NCI-H524 treated with DMSO at 0.1 percent for 48 hours (cell line): ENCODE measurements at regions not wholly inside any gene's neighbourhood (a gene's known extent, or its start where the extent isn't known, plus 50 kb on each side); places are given as distances from the start of the nearest gene placed in this dataset.

Source experiments
- DNase-seq: peaks from one replicate; lab custom pipeline; 2025; lab: John Stamatoyannopoulos, UW

DNA sequence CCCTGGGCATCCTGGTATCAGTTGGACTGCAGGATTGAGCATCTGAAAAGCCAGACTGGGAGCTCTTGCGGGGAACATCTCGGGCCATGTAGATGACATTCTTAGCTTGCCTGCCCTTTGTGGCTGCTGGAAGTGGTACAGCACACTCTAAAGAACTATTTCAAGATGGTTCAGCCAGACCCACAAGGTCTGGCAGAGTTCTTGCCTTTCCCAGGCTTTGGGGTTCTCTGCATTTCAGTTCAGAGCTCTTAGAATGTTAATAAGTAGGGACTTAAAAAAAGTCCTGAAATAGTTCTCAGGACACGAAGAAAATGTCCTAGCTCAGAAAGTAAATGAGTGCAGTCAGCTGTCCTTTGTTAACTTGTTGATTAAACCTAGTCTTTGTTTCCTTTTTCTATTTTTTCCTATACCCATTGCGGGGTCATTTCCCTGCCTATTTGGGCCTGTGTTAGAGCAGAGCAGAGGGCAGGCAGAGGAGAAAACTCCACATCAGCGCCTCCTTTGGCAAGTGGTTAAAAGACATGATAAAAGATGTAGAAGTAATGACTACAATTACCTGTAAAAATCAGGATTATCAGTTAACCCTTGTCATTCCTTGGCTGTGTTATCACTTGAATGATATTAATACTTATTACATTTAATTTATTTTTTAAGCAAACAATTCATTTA is 291.5 kb downstream of the ZSWIM6 start:
- DNase-seq = no peak

DNA sequence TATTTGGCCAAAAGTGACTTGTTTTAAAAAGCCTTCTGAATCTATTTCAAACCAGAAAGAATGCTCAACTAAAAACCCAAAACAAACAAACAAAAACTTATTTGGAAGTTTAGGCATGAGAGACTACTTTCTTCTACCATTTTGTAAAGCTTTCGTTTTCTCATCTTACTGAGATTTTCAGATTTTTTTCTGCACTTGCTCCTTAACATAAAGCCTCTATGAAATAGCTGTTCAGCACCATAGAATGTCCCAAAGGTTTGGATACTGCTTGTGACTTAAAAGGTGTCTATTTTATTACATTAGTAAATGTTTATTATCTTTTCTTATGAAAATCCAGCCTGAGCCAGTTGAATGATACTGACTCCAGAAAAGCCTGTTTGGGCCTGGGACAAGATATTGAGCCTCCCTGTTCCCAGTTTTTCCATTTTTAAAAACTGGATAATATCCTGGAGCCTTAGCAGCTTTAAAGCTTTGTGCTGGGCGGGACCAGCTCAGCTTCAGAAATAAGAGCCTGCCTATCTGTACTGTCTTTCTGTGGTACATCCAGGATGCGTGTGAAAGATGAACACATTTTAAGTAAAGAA is 292.6 kb downstream of the ZSWIM6 start:
- DNase-seq = no peak

DNA sequence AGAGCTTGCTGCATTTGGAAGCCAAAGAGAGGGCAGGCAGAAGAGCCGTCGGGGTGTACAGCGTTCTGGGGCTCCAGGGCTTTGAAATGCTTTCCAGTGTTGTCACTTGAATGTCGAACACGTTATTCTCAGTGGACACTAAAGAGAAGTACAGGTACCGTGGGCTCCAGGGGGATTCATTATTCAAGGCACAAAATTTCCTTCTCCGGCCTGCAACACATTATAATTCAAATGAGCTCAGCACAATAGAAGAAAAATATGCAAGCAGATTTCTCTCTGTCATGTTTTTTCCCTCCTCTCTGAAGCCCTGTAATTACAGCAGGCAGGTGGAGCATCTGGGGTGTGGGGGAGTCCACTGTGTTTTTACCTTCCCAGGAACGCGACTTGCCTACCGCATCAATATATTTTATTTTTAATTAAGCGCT is 293.1 kb downstream of the ZSWIM6 start:
- no peak for DNase-seq

DNA sequence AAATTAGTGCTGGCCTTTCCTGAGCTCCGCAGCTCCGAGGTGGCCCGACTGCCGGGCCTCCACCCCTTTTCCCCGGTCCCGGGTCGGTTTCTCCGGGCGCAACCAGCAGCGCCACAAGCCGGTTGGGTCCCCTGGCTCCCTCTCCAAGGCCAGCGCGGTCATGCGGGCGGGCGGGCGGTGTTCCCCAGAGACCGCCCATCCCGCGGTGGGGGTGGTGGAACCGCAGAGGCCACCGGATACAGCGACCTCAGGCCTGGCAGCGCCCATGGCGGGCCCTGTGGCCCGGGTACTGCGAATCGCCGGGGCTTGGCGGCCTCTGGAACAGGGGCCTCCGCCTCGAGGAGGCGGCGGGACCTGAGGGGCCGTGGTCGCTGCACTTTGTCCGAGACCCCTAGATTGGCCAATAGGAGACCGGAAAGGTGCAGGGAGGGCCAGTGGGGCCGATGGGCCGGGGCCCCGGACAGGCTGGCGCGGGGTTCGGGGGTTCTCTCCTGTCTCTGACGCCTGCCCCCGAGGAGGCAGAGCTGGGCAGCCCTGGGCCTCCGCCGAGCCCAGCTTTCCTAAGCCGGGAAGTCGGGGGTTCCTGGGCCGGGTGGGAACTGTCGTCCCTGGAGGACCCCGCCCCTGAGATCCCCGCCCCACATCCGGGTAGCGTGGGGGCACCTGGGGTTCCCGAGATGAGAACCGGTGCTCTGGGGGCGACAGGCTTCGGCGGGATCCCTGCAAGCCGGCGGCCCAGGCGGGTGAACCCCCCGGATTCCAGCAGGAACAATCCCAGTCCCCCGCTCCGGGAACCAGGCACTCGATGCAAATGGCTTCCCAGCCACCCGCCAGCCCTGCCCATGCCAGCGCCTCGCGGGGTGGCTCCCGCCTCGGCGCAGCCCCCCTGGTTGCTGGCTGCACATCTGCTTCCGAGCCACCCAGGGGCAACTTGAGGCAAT is 293.9 kb downstream of the ZSWIM6 start:
- DNase-seq = no peak

DNA sequence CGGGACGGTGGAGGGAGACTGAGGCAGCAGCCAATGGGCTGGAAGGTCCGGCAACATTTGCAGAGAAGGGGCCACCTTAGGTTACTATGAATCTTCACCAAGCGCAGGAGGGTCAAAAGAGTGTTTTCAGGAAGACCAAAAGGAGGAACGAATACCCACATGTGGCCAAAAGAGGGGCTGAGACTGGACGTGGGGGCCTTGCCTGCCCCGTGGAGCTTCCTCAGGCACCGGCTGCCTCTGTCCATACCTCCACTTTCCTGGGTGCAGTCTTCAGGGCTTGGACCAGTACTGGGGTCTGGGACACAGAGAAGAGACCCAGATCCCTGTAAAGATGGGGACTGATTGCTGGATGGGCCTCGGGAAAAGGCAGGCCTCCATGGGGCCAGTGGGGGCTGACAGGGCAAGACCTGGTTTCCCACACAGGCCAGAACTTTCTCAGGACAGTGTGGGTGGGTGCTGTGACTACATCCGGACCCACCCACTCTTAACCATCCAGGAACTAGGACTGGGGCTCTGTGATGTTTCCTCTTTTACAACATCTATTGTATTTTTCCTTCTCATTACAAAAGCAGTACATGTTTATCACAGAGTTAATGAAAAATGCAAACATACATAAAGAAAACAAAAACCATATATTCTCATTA is 294.7 kb downstream of the ZSWIM6 start:
- no peak for DNase-seq

DNA sequence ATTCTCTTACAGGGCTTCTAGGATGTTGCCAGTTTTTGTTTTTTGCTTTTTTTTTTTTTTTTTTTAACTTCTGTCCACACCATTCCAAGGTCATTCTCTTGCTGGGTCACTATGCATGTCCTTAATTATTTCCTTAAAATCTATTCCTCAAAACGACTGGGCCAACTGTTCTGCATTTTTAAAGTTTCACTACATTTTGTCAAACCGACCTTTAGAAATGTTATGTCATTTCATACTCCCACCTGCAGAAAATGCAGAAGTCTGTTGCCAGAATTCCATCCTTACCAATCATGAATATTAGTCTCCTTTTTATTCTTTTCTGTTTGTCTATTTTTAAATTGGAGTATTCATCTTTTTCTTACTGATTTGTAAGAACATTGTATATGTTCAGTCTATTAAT is 295.5 kb downstream of the ZSWIM6 start:
- no peak for DNase-seq

DNA sequence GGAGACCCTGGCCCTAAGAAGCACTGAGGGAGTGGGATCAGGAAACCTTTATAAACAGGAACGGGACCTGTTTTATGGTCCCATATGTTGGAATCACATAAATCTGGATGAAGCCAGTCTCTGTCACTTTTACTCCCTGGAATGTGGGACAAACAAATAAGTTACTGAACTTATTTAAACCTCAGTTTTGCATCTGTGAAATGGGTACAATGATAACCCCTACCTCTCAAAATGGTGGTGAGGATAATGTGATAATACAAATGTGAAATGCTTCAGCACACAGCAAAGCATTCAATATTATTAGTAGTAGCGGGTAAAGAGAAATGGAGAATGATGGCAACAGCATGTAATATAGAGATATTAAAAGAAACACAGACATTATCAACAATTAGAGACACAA is 298.9 kb downstream of the ZSWIM6 start:
- no peak for DNase-seq

DNA sequence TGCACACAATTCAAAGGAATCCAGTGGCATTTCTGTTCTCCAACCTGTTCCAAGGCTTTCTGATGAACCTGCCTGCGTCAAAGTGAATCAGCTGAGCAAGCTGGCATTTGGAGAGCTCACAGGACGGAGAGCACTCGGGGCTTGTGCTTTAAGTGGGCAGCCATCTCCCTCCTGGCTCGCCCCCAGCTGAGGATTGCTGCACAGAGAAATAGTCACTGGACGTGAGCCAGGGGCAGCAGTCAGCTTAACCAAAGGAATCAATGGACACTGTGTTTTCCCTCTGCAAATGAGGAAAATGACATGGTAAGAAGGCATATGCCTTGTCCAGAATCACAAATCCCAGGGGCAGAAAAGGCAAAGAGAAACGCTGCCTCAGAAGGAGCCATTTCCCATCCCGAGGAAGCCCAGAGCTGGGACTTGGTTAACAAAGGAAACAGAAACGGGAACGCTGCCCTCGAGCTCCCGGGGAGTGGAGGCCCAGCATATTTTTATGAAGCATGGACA is 299.4 kb downstream of the ZSWIM6 start:
- DNase-seq = no peak

DNA sequence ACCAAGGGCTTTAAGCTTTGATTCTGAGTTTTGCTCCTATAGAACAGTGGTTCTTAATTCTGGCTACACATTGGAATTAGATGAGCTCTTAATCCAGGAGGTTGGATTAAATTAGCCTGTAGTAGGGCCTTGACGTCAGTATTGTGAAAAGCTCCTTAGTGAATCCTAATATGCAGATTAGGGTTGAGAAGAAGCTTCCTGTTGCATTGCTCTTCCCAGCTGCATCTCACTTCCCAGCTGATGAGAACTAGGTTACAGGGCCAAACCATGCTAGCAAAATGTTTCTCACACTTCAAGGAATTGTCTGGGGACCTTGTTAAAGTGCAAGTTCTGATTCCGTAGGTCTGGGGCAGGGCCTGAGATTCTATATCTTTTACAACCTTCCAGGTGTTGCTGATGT is 300.0 kb downstream of the ZSWIM6 start:
- DNase-seq = no peak

DNA sequence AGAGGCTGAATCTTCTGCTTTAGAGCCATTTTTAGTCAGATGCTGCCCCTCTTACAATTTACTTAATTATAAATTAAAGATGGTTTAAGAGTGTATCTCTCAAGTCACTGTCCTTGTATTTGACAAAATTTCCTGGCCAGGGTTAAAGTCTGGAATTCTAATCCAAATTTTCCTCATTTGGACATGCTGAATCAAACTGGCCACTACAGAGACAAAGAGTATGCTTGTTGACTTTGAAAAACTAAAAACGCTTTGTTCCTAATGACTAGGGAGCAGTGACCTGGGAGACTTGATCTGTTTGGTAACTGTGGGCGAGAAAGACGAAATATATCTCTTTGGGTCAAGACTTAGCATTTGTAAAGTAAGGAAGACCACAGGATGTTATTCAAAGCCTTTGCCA is 303.2 kb downstream of the ZSWIM6 start:
- no peak for DNase-seq

DNA sequence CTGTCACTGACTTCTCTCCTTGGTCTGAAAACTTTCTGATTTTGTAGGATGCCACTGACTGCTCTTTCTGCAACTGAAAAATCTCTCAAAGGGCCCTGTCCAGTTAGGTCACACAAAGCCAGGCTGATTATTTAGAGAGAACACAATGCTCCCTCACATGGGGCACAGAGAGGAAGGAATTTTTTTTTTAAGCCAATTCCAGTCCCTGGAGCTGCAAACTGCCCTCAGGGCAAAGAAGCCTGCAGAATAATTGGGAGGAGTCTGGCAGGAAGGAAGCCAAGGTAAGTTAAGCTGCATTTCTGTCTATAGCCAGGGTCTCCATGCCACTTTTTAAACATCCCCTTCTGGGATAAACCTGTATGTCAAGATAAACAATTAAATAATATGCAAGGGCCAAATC is 305.5 kb downstream of the ZSWIM6 start:
- no peak for DNase-seq

DNA sequence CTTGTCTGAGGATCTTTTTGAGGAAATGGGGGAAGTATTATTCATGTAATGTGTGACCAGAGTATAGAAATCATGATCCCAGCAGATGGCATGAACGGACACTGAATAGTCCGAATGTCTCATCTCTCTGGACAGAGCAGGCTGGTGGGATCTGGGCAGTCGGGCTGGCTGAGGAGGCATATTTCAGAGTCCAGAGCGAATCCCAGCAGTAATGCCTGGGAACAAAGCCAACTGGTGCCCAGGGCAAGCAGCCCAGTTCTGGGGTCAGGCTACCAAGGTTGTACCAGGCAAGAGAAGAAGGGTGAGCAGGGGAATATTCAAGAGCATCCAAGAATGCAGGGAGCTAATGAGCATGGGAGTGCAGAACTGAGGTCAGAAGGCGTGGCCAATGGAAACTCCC is 306.4 kb downstream of the ZSWIM6 start:
- no peak for DNase-seq

DNA sequence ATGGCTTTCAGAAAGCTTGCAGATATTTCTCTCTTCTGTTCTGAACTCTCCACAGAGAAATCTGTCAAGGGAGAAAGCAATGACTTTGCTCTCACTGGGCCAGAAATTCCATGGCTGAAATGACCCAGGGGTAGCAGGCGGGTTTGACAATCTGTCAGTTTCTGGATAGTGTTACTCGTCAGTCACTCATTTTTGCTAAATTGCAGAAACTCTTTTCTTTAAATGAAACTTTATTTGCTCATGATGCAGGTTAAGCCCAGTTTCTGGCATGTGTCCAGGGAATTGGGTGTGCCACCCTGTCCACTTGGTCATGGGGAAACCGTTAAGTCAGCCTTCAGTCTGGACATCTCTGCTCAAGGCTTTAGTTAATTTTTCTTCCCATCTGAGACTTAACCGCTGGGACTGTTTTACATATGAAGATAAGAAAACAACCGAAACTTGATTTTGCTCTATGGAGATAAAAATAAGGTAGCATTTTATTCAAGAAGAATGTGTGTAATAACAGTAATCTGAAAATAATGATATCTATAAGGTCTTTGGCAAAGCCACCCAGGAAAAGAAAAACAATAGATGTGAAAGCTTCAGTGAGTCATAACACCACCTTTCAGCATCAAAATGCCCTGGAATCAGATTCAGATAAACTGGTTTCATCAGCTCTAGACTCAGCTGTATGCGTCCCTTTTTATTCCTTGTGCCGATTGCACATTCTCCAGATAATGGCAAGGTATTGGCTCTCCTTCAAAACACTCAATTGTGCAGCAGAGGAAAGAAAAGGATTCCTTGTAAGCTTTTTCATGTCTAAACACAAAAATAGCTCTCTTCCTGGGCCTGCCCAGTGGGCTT is 308.3 kb downstream of the ZSWIM6 start:
- DNase-seq = no peak

DNA sequence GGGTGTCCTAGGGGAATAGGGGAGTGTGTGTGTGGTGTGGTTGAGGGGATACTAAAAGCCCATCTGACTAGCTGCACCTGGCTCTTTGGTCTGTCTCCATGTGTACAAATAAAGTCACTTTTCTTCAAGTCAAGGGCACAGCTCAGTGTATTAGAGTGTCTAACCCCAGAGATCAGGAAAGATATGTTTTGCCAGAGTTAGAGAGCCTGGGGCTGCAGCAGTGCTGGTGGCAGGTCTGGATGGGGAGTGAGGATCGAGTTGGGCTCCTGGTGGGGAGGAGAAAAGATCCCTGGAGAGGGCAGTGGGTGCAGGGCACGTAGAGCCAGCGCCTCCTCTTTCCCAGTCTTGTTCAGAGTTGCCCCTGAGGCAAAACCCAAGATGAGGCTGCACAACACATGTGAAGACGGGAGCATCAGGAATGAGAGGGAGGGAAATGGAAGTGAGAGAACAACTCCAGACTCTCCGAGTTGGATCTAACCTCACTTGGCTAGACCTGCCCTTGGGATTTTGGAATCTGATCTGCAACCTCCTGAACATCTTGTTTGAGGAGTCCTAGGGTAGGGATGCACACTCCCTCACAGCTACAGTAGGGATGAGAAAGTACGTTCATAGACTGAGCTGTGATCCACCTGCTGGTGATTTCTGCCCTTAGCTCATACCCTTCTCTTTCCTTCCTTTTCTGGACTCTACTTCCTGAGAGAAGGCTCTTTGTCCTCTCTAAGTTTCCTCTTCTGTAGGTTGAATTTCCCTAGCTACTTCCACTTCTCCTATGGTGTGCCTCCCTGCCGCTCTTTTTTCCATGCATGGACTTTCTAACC is 309.9 kb downstream of the ZSWIM6 start:
- DNase-seq = no peak

DNA sequence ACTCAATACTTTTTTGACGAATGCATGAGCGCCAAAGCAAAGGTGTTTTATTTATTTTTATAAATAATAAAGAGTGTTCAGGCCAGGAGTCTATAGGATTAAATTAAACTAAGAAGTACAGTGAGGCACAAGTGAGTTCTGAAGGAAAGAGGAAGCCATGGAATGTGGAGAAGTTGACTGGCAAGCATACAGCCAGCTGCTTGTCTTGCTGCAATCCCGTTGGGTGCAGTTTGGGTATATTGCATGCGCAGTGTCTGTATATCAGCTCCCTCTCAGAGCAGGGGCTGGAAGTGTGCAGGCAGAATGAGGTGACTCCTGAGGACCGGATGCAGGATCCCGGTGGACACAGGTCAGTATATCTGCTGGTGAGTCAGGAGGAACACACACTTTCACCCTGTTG is 315.6 kb downstream of the ZSWIM6 start:
- DNase-seq = no peak

DNA sequence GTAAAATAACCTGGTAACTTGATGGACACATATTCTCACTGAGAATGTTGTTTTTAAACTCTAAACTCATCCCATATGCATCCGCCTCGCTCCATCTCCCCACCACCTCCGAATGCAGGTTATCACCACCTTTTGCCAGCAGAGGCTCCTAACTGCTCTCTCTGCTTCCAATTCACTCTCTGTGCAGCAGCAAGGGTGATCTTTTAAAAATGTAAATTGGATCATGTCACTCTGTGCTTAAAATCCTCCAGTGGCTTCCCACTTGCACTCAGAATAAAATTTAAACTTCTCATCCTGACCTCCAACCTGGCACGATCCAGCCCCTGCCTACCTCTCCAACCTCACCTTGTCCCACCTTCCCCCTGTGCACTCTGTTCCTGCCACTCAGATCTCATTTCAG is 317.2 kb downstream of the ZSWIM6 start:
- DNase-seq = no peak

DNA sequence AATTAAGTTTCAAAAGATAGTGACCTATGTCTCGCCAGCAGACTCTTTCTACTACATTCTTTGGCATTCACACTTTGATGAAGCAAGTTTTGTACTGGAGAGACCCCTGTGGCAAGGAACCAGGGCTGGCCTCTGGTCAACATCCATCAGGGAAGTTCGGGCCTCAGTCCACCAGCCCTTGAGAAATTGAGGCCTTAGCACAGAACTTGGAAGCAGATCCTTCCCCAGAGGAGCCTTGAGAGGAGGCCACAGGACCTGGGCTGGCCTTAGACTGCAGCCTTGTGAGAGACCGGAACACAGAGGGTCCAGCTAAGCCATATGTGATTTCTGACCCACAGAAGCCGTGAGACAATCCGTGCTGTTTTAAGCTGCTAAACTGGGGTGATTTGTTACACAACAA is 317.9 kb downstream of the ZSWIM6 start:
- DNase-seq = no peak

DNA sequence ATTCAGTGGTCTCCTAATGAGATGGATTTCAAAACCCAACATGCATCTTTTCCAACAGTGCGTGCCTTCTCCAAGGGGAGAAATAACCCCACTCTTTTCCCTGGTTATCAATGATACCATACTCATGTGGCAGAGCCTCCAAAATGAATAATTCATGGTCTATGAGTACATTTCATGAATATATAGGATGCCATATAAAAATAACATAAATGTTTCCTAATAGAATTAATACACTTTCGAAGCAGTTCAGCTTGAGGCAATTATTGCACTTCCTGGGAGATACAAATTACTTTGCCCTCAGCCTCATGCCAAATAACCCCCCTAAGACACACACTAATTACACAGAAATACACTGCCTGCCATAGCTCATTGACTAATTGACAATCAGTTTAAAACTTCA is 318.6 kb downstream of the ZSWIM6 start:
- DNase-seq = no peak

DNA sequence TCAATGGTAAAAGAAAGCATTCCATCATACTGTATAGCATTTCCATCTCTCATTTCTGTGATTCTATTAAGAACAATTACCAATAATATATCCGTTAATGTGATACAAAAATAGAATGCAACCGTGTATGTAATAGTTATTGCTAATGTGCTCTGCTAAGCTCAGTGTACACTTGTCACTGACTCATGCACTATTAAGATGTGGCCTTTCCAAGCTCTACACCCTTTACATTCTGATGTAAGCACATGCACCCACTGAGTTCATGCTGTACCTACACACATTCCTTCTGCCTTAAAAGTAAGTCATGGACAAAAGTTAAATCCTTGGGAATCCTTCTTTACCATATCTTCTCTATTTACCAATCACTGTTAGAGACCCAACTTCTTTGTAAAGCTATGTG is 319.1 kb downstream of the ZSWIM6 start:
- DNase-seq = no peak

DNA sequence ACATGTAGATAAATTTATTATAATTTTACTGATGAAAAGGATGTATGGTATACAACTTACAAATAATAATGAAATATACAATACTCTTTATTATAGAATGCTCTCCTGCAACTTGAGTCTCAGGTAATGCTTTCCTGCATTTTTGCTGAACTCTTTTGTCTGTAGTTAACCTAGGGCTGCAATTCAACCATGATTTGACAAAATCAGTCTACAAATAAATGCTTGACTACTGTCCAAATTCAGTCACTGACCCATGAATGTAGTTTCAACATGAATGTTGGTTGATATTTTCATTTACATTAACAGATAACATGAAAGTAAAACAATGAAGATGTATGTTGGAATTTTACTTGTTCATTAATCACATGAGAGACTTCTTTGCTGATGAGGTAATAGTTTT is 320.9 kb downstream of the ZSWIM6 start:
- DNase-seq = no peak
